GM19397 (cell line): ENCODE measurements at regions not wholly inside any gene's neighbourhood (a gene's known extent, or its start where the extent isn't known, plus 50 kb on each side); places are given as distances from the start of the nearest gene placed in this dataset.
A peak's percentile ranks its signal among the peaks of the same experiment; 100 is the strongest.
"Not testable (repeated sequence)": the region's sequence is repeated elsewhere in the genome, so short reads cannot be mapped to it uniquely, and the experiment has no call there.

Experiments
- ATAC-seq: cut with Tn5 transposase; IDR thresholded peaks from one replicate; pipeline ENCODE4 v1.9.1; 2021; ENCODE audit warnings: mild to moderate bottlenecking, moderate library complexity; ENCODE audit not compliant: unreplicated experiment

DNA sequence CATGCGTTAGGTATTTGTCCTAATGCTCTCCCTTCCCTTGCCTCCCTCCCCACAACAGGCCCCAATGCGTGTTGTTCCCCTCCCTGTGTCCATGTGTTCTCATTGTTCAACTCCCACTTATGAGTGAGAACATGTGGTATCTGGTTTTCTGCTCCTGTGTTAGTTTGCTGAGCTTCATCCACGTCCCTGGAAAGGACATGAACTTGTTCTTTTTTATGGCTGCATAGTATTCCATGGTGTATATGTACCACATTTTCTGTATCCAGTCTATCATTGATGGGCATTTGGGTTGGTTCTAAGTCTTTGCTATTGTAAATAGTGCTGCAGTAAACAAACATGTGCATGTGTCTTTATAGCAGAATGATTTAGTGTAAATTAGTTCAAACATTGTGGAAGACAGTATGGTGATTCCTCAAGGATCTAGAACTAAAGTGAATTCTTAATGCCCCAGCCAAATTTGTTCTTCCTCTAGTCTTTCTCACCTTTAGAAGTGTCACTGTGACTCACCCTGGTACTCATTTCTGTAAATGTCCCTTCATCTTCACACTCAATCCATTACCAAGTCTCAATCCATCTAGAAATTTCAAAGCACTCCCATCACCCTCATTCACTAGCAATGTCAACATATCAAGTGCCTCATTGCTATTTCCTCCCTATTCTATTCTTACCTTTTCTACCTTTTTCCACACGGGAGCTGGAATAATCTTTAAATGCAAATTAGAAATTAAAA lies 123.9 kb downstream of the MREG start:
- not testable (repeated sequence) for ATAC-seq

DNA sequence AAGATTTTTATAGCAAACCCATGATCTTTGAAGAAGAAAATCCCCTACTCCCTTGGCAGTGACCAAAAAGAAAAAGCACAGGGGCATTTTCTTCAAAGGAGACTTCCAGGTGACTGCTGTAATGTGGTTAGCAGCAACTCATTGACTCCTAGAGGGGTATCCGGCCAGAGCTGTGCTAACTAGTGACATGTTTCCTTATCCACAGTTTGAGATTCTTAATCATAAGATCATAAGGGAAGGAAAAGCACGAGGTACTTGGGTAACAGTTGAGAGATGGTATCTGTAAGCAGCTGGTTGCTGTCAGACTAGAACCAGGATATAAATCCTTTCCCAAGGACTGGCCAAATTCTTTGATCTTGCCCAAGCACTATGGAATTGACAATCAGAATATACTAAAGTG lies 124.7 kb downstream of the MREG start:
- ATAC-seq, result no peak

DNA sequence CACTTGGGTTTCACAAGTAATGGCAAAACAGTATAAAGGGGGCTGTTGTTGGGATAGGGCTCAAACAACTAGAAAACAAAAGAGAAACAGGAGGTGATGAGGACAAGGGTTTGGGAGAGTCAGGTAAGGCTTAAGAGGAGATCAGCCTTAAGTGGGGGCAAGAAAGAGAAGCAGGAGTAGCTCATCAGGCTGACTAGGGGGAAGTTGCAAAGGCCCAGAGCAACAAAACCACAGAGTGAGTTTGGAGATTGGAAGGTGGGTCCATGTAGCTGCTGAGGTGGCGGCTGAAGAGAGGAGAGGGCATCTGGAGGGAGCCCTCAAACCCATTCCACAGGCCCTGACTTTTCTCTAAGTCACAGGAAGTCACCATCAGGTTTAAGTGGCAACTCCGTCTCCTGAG lies 126.0 kb downstream of the MREG start:
- no peak for ATAC-seq

DNA sequence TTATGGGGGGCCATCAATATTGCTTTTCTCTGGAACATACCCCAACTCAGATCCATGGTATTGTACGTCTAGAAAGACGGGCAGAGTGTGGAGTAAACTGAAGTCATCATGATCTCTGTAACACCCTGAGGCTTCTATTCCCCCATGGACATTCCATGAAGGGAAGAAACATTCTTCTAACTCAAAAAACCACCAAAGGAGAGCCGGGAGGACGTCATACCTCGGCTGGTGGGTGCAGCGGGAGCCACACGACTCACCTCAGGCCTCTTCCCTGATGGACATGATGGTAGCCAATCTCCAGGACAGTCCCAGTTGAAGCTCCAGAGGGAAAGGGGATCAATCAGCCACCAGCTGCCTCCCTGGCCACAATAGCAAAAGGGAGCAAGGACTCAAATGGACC lies 127.3 kb downstream of the MREG start:
- no peak for ATAC-seq

DNA sequence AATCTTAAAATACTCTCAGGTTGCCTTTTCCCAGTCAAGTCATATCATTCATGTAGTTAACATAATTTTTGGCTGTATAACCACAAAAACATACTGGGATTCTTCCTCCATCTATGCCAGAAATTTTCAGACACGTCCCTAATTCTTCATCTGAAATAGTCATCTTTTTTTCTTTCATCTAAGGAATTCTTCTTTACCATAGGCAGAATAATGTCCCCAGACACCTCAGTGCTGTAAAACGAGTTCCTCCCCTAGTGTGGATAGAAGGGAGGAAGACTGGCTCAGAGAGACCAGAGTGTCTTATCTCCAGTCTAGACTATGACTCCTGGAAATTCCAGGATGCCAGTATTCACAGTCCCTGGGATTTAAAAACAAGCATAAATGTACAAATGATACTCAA lies 127.8 kb downstream of the MREG start:
- ATAC-seq, result no peak

DNA sequence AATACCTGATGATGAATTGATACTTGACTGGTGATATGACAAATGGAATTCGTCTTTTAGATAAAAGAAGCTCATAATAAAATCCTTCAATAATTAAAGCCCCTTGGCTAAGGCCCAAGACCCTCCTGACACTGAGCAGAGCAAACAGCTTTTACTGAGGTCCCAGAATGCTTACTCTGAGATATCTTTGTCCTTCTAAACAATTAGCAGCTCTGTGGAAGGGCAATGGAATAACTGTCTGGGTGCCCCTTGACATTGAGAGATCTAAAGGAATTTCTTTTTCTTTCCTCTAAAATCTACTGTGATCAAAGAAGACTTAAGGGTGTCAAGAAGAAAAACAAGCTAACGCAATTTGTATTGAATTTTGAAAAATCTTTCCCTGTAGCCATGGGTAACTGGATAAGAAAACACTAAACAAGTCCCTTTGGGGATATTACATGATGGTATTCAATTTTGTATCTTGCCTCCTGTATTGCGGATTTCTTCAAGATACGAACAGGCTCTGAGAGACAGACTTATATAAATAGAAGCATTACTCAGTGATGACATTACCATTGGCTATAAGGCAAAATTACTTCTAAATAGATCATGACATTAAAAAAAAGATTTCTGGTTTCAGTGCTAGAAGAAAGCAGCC lies 128.8 kb downstream of the MREG start:
- ATAC-seq, result no peak

DNA sequence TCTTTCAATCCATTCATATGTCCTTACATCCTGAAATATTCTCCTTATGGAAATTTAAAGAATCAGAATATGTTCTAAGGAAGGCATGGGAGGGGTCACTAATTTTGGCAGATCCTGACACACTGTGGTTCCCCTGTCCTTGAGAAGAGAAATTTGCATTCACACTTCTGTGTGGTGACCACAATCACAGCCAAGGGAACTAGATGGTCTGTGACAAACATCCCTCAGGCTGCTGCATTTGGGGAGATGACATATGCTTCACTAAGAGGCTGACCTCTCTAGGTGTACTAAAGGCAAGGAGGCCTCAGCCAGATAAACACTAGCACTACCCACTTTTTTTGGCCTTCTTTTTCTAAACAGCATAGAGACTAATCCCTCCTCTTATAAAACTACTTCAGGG lies 129.6 kb downstream of the MREG start:
- no peak for ATAC-seq

DNA sequence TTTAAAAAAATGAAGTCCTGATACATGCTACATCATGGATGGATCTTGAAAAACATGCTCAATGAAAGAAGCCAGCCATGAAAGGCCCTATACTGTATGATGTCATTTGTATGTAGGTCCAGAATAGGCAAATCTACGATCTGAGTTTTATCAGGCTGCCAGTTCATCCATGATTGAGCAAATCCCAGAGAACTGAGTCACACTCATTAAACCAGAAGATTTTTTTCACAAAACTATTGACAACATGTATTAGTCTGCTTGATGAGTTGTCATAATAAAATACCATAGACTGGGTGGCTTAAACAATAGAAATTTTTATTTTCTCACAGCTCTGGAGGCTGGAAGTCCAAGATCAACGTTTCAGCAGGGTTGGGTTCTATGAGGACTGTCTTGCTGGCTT lies 130.7 kb downstream of the MREG start:
- ATAC-seq, result no peak

DNA sequence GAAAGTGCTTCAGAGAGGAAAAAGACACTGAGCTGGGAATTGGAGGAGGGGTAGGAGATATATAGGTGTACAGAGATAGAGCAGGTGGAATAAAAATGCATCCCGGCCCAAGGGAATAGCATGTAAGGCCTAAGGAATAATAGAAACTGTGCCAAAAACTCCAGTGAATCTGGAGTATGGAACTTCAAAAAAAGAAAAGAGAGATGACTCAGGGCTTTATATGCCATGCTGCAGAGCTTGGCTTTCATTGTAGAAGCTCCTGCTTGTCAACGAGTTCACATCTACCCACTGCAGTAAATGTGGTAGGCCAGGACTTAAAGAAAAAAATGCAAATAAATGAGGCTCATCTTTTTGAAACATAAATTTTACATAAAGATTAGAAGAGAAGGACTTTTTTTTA lies 131.8 kb downstream of the MREG start:
- no peak for ATAC-seq

DNA sequence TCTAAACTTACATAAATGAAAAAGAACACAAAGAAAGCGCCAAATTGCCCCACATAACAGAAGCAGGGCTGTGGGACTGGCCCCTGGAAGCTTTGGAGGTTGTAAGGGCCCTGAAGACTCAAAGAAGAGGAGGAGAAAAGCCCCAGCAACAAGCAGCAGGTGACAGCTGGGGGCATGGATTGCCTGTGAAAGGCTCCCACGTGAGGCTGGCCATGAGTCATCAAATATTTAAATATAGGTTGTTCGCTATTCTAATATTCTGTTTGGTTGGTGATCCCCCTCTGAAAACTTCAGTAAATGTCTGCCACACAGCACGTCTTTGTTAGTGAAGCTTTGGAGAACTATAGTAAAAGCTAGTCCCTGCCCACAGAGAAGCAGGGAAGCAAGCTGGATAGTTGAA lies 132.4 kb downstream of the MREG start:
- peak; percentile 60 for ATAC-seq

DNA sequence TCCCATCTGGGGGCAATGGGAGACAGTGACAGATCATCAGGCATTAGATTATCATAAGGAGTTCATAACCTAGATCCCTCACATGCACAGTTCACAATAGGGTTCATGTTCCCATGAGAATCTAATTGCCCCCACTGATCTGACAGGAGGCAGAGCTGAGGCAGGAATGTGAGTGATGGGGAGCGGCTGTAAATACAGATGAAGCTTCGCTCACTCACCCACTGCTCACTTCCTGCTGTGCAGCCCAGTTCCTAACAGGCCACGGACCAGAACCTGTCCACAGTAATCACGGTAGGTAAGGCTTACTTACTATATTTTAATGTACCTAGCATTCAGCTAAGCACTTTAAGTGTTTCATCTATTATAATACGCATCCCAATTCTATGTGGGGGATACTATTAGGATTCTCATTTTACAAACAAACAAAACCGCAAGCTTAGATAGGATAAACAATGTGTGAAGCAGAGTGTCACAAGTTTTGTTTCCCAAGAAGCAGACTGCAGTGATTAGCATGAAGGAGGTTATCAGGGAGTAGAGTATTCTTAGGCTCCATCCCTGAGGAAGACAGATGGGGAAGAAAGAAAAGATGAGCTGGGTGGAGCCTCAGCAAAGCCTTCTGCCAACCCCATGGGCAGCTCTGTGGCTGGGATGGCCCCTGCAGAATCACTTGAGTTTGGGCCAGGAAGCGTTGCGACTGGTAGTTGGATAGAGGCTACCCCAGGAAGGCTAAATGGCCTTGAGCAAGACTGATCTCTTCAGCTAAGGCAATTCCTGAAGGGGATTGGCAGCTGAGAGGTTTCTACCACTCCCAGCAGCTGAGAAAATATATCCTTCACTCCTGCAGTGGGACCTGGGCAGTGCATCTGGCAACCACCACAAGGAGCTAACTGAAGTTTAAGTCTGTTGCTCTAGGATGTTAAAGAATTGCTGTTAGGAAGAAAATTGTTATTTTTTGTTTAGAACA lies 133.1 kb downstream of the MREG start:
- ATAC-seq, result no peak

DNA sequence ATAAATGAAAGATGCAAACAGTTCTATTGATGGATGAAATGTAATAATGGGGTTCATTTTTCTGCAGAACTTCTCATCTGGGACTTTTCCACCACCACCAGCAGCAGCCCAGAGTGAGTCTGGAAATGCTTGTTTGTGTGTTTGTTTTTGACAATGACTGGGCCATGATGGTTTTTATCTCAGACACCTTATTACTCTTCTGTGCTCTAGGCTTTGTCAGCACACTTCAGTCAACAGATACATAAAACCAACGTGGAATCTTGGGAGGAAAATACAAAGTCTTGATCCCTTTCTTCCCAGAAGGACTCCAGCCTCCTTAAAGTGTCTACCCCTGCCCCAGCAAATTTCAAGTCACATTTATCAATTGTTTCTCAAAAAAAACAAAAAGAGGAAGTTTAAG lies 134.0 kb downstream of the MREG start:
- no peak for ATAC-seq

DNA sequence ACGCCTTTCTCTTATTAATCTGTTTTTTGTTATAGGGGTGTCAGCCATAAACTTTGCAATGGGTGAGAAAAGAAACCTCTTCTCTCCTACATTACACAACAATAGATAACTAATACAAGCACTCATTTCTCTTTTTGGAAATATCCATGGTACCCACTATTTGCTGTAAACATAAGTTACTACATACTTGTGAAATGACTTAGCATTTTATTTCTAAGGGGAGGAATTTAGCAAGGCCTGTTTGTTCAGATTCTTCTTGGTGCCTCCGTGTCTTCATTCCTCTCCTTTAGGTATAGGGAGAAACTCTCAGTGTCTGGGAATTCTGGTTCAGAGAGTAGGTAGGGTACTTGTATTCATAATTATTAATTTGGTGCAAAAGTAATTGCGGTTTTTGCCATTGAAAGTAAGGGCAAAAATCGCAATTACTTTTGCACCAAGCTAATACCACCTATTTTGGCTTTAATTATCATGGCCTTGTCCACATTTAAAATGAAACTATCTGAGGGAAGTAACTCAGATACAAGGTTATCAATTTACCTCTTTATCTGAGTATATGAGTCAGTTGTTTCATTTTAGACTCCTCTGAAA lies 134.8 kb downstream of the MREG start:
- no peak for ATAC-seq

DNA sequence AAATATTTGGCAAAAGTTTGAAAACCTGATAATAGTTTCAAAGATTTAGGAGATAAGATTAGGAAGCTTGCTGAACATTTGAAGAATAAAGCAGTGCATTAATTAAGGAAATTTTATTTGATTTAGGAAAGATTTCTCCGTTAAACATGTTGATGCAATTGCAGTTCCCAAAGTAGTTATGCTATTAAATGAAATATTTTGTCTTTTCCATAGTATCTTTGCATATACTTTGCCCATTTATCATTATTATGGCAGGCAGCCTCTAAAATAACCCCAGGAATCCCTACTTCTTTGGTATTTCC lies 136.5 kb downstream of the MREG start:
- no peak for ATAC-seq

DNA sequence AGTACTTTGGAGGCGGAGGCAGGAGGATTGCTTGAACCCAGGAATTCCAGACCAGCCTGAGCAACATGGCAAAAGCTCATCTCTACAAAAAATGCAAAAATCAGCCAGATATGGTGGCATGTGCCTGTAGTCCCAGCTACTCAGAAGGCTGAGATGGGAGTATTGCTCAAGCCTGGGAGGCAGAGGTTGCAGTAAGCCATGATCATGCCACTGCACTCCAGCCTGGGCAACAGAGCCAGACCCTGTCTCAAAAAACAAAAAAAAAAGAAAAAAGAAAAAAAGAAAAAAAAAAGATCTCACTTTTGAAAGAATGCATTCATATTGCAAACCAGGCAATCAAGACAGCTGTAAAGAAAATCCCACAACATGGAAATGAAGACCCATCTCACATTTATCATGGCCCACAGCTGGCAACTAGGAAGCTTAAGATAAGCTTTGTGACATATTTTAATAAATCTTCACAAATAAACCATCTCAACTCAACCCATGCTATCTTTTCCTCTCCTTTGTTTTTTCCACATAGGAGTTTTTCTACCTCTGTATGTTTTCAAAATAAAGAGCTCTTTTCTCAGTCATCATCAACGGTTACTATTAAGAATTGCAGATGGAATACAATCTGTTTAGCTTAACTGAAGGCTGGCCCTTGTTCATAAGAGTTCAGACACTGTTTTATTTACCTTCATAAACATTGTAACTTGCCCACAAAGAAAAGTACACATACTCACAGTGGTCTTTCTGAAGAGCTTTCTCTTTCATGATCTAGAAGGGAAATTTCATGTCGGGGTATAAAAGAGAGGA lies 137.0 kb downstream of the MREG start:
- ATAC-seq, result no peak

DNA sequence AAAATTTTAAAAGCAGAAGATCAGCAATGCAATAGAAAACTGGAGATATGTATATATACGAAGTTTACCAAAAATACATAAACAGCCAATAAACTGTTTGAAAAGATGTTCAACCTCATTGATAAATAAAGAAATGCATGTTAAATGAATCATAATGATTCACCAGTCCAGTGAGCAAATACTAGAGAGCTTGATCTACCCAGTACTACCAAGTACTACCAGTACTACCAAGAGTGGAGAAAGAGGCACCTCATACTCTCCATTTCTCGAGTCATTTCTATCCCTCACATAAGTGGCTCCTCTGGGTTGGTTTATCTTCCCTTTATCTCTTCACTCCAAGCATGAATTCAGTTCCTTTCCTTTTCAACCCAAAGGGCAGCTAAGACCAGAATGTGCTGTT lies 138.9 kb downstream of the MREG start:
- ATAC-seq, result no peak

DNA sequence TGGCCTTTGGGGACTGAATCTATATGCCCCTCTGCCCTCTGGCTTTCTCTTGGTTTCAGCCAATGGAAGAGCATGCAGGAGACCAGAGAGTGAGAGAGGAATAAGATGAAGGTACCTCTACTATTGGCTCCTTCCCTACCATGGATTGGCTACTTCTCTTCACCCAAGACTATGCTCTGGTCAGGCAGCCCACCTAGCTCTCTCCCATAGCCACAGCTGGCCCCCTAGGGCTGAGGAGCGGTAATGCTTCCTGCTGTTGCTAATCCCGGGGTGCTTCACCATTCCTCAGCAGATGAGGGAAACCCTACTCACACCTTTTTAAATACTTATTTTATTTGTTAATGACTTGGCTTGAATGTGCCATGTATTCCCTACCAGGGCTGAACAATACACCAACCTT lies 142.4 kb downstream of the MREG start:
- ATAC-seq, result no peak

DNA sequence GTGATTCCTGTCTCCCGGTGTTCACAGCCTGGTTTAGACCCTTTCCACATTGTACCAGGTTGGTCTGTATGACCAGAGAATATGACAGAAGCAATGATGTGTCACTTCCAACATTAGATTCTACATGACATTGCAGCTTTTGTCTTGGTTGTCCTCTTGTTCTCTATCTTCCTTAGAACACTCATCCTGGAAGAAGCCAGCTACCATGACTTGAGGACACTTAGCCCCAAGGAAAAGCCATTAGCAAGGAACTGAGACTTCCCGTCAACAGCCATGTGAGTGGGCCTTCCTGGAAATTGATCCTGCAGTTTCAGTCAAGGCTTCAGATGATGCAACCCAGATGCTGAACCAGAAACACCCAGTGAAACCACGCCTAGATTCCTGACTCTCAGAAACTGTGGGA lies 143.3 kb downstream of the MREG start:
- ATAC-seq, result no peak

DNA sequence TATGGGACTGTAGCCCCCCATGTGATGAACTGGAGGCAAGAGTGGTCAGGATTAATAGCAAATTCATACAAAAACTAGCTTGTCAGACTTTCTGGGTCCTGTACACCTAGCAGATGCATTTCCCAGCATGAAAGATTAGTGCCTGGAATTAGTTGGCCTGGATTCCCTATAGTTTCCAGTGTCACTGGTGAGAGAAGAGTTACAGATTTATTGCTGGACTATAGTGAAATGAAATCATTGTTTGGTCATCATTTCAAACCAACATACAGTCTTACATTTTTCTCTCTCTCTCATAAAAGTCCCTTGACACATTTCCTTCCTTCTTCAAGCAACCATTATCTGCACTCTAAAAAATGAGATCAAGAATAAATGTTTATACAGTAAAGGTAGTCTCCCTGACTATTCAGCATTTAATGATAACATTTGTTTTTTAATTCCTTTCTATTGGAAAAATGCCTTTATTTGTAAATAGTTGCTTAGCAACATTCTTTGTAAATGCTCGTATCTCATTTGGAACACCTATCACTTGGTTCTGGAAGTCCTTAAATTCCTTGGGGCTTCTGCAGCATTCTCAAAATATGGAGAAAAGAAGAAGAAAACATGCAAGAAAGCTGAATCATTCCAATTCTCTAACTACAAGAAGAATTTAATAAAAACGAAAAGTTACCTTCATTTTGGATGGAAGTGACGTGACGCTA lies 144.4 kb downstream of the MREG start:
- ATAC-seq, result no peak

DNA sequence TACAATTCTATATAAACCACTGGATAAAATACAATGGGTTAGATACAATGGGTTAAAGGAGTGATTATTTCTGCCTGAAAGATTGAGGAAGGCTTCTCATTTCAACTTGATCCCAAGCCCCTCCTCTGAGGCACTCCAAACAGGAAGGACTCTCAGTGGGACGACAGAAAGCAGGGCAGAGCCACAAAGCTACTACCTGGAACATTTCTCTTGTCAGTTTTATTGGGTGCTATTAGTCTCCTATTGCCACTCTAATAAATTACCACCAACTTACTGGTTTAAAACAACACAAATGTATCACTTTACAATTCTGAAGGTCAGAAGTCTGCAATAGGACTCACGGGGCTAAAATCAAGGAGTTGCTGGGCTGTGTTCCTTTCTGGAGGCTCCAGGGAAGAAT lies 146.7 kb downstream of the MREG start:
- no peak for ATAC-seq
